ENCODE measurements at regions not wholly inside any gene's neighbourhood (a gene's known extent, or its start where the extent isn't known, plus 50 kb on each side); places are given as distances from the start of the nearest gene placed in this dataset.

DNA sequence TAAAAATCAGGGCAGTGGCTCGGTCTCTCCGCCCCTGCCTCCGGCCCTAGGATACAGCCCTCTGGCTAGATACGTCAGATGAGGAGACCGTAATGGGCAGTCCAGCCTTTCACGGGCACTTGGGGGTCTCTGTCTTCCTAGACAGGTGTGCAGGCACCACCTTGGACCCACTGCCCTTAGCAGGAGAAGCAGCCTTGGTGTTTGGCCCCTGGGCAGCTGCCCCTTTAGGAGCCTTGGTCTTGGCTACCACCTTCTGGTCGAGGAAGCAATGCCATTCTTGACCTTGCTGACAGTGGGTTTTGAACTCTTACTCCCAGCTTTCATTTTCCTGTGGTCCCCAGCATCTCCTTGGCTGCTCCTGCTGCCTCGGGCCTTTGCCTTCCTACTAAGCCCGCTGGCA lies 149.7 kb upstream of the FRMD4B start:
- TF ChIP-seq, protein P1, sequence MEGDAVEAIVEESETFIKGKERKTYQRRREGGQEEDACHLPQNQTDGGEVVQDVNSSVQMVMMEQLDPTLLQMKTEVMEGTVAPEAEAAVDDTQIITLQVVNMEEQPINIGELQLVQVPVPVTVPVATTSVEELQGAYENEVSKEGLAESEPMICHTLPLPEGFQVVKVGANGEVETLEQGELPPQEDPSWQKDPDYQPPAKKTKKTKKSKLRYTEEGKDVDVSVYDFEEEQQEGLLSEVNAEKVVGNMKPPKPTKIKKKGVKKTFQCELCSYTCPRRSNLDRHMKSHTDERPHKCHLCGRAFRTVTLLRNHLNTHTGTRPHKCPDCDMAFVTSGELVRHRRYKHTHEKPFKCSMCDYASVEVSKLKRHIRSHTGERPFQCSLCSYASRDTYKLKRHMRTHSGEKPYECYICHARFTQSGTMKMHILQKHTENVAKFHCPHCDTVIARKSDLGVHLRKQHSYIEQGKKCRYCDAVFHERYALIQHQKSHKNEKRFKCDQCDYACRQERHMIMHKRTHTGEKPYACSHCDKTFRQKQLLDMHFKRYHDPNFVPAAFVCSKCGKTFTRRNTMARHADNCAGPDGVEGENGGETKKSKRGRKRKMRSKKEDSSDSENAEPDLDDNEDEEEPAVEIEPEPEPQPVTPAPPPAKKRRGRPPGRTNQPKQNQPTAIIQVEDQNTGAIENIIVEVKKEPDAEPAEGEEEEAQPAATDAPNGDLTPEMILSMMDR (IDR thresholded peaks at IDR 0.05; ENCODE audit: poor library complexity): no peak
- TF ChIP-seq EZH2 (IDR thresholded peaks at IDR 0.05; ENCODE audit: borderline replicate concordance) (no peak), EZH2phosphoT487 (IDR thresholded peaks at IDR 0.05; ENCODE audit: low read depth, severe bottlenecking, unreplicated experiment) (no peak)

All from hepatocyte (in vitro differentiated cells).